HL-60 (cell line): ENCODE measurements at regions not wholly inside any gene's neighbourhood (a gene's known extent, or its start where the extent isn't known, plus 50 kb on each side); places are given as distances from the start of the nearest gene placed in this dataset.

Experiments used
- DNase-seq, 2 experiments: peaks; one replicate each; pipeline ENCODE4 v3.0.0-alpha.2; 2010 to 2020; ENCODE audit warnings: low read depth in 1 of 2, low spot score in 1 of 2
- H3K27ac ChIP-seq: fragments of 250-450 bp; sonication (Bioruptor Pico); replicated peaks from 2 replicates; pipeline ENCODE4 v1.5.1; 2020; ENCODE audit warnings: mild to moderate bottlenecking, moderate library complexity
- H3K27me3 ChIP-seq: fragments of 250-450 bp; sonication (Bioruptor Pico); 2 replicates; pipeline ENCODE4 v1.5.1; 2021; ENCODE audit warnings: mild to moderate bottlenecking, moderate library complexity; ENCODE audit not compliant: insufficient read depth, poor library complexity, severe bottlenecking
- H3K4me3 ChIP-seq: replicated peaks from 2 replicates; pipeline ENCODE4 v1.5.1; 2011; ENCODE audit warnings: mild to moderate bottlenecking, control low read depth, low read length; ENCODE audit not compliant: insufficient read depth
- CTCF ChIP-seq: IDR thresholded peaks from one replicate; pipeline ENCODE4 v1.5.1; 2011; ENCODE audit warnings: low read length, control low read depth, inconsistent platforms; ENCODE audit not compliant: insufficient read depth
- GABPA ChIP-seq: IDR thresholded peaks from 2 replicates; pipeline ENCODE4 v1.6.1; 2012; ENCODE audit warnings: low read depth
- POLR2AphosphoS5 ChIP-seq: IDR thresholded peaks from 2 replicates; pipeline ENCODE4 v1.6.1; 2012; ENCODE audit warnings: low read depth
- SPI1 ChIP-seq: IDR thresholded peaks from 2 replicates; pipeline ENCODE4 v1.6.1; 2012; ENCODE audit warnings: low read depth, mild to moderate bottlenecking, borderline replicate concordance
- TF ChIP-seq, protein P1 (sequence below): IDR thresholded peaks from 2 replicates; pipeline ENCODE4 v1.6.1; 2012; ENCODE audit warnings: low read depth; ENCODE audit not compliant: insufficient replicate concordance

GRCh38 chrX:125651426-125651825 is 331.8 kb downstream of the TEX13C start:
- Histone ChIP-seq H3K27ac (no peak overlapping the region), H3K4me3 (no peak overlapping the region), H3K27me3 (no peaks in the 10 kb centered on the region)
- no peak for DNase-seq
- no peak for TF ChIP-seq SPI1
- no peak for TF ChIP-seq GABPA
- TF ChIP-seq POLR2AphosphoS5 = no peak
- no peak for TF ChIP-seq CTCF
- TF ChIP-seq, protein P1, sequence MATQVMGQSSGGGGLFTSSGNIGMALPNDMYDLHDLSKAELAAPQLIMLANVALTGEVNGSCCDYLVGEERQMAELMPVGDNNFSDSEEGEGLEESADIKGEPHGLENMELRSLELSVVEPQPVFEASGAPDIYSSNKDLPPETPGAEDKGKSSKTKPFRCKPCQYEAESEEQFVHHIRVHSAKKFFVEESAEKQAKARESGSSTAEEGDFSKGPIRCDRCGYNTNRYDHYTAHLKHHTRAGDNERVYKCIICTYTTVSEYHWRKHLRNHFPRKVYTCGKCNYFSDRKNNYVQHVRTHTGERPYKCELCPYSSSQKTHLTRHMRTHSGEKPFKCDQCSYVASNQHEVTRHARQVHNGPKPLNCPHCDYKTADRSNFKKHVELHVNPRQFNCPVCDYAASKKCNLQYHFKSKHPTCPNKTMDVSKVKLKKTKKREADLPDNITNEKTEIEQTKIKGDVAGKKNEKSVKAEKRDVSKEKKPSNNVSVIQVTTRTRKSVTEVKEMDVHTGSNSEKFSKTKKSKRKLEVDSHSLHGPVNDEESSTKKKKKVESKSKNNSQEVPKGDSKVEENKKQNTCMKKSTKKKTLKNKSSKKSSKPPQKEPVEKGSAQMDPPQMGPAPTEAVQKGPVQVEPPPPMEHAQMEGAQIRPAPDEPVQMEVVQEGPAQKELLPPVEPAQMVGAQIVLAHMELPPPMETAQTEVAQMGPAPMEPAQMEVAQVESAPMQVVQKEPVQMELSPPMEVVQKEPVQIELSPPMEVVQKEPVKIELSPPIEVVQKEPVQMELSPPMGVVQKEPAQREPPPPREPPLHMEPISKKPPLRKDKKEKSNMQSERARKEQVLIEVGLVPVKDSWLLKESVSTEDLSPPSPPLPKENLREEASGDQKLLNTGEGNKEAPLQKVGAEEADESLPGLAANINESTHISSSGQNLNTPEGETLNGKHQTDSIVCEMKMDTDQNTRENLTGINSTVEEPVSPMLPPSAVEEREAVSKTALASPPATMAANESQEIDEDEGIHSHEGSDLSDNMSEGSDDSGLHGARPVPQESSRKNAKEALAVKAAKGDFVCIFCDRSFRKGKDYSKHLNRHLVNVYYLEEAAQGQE = no peak

GRCh38 chrX:125654501-125654900 is 334.8 kb downstream of the TEX13C start:
- TF ChIP-seq SPI1 (no peak), CTCF (no peak), POLR2AphosphoS5 (no peak)
- TF ChIP-seq, protein P1 = no peak
- H3K4me3 ChIP-seq = no peak overlapping the region
- no peak overlapping the region for H3K27ac ChIP-seq
- DNase-seq = no peak
- no peaks in the 10 kb centered on the region for H3K27me3 ChIP-seq

GRCh38 chrX:125673758-125674157 is 354.1 kb downstream of the TEX13C start:
- no peak for DNase-seq
- no peak for TF ChIP-seq SPI1
- TF ChIP-seq CTCF = no peak
- no peak for TF ChIP-seq GABPA
- no peak overlapping the region for H3K27ac ChIP-seq

GRCh38 chrX:125678258-125678657 is 358.6 kb downstream of the TEX13C start:
- Histone ChIP-seq H3K27ac (no peak overlapping the region), H3K4me3 (no peak overlapping the region), H3K27me3 (no peaks in the 10 kb centered on the region)
- TF ChIP-seq CTCF = no peak
- no peak for TF ChIP-seq SPI1
- no peak for DNase-seq

More at GRCh38 chrX:125673758-125674157, 354.1 kb downstream of the TEX13C start:
- Histone ChIP-seq H3K27me3 (no peaks in the 10 kb centered on the region), H3K4me3 (no peak overlapping the region)
